ENCODE measurements at regions not wholly inside any gene's neighbourhood (a gene's known extent, or its start where the extent isn't known, plus 50 kb on each side); places are given as distances from the start of the nearest gene placed in this dataset.

- 89% methylated on average over 6 of the region's 6 CpGs for WGBS (ENCODE audit: low lambda C conversion rate, missing lambda C conversion rate)
- Histone ChIP-seq H3K9me2 (replicated peaks; ENCODE audit: insufficient read depth) (no peaks in the 10 kb centered on the region), H2AFZ (no peak overlapping the region), H3K36me3 (replicated peaks; ENCODE audit: insufficient read depth, low read depth) (no peaks in the 10 kb centered on the region), H3K79me2 (no peaks in the 10 kb centered on the region), H3K4me2 (no peak overlapping the region), H3K27ac (no peak overlapping the region), H3K9me3 (ENCODE audit: low read depth) (no peaks in the 10 kb centered on the region), H3K4me1 (ENCODE audit: insufficient read depth) (no peaks in the 10 kb centered on the region), H3K4me3 (no peak overlapping the region), H3K27me3 (no peaks in the 10 kb centered on the region), H4K20me1 (ENCODE audit: insufficient read depth, poor library complexity, severe bottlenecking) (no peaks in the 10 kb centered on the region)
- TF ChIP-seq EZH2 (IDR thresholded peaks at IDR 0.05; ENCODE audit: borderline replicate concordance), result no peak
- TF ChIP-seq EZH2phosphoT487 (IDR thresholded peaks at IDR 0.05; ENCODE audit: low read depth, severe bottlenecking, unreplicated experiment), result no peak
- no peak for TF ChIP-seq CTCF (IDR thresholded peaks at IDR 0.05; ENCODE audit: poor library complexity)
- no peak for DNase-seq (ENCODE audit: low spot score)
Observed at GRCh38 chr10:129365767-129366402, 101.2 kb upstream of the MGMT start.

- DNase-seq (ENCODE audit: low spot score), result no peak
- Histone ChIP-seq H3K27ac (no peak overlapping the region), H3K36me3 (replicated peaks; ENCODE audit: insufficient read depth, low read depth) (no peaks in the 10 kb centered on the region), H3K4me3 (no peak overlapping the region), H3K9me2 (replicated peaks; ENCODE audit: insufficient read depth) (no peaks in the 10 kb centered on the region), H3K4me2 (no peak overlapping the region), H3K27me3 (no peaks in the 10 kb centered on the region), H3K9me3 (ENCODE audit: low read depth) (no peaks in the 10 kb centered on the region), H4K20me1 (ENCODE audit: insufficient read depth, poor library complexity, severe bottlenecking) (no peaks in the 10 kb centered on the region), H3K4me1 (ENCODE audit: insufficient read depth) (no peaks in the 10 kb centered on the region), H2AFZ (no peak overlapping the region), H3K79me2 (no peaks in the 10 kb centered on the region)
- WGBS (ENCODE audit: low lambda C conversion rate, missing lambda C conversion rate), result 79% methylated on average over 3 of the region's 3 CpGs
- TF ChIP-seq CTCF (IDR thresholded peaks at IDR 0.05; ENCODE audit: poor library complexity) (no peak), EZH2 (IDR thresholded peaks at IDR 0.05; ENCODE audit: borderline replicate concordance) (no peak), EZH2phosphoT487 (IDR thresholded peaks at IDR 0.05; ENCODE audit: low read depth, severe bottlenecking, unreplicated experiment) (no peak)
Observed at GRCh38 chr10:129366450-129366849, 100.6 kb upstream of the MGMT start.

GRCh38 chr10:129369566-129369965 lies 97.5 kb upstream of the MGMT start:
- Histone ChIP-seq H3K9me3 (ENCODE audit: low read depth) (no peaks in the 10 kb centered on the region), H4K20me1 (ENCODE audit: insufficient read depth, poor library complexity, severe bottlenecking) (no peaks in the 10 kb centered on the region), H3K36me3 (replicated peaks; ENCODE audit: insufficient read depth, low read depth) (no peaks in the 10 kb centered on the region), H3K9me2 (replicated peaks; ENCODE audit: insufficient read depth) (no peaks in the 10 kb centered on the region), H3K27me3 (no peaks in the 10 kb centered on the region), H3K4me1 (ENCODE audit: insufficient read depth) (no peaks in the 10 kb centered on the region), H2AFZ (no peak overlapping the region), H3K79me2 (no peaks in the 10 kb centered on the region), H3K4me3 (no peak overlapping the region), H3K27ac (no peak overlapping the region), H3K4me2 (no peak overlapping the region)
- TF ChIP-seq CTCF (IDR thresholded peaks at IDR 0.05; ENCODE audit: poor library complexity), result no peak
- no peak for TF ChIP-seq EZH2 (IDR thresholded peaks at IDR 0.05; ENCODE audit: borderline replicate concordance)
- TF ChIP-seq EZH2phosphoT487 (IDR thresholded peaks at IDR 0.05; ENCODE audit: low read depth, severe bottlenecking, unreplicated experiment), result no peak
- 74% methylated on average over 10 of the region's 10 CpGs for WGBS (ENCODE audit: low lambda C conversion rate, missing lambda C conversion rate)
- no peak for DNase-seq (ENCODE audit: low spot score)
